ENCODE measurements at regions not wholly inside any gene's neighbourhood (a gene's known extent, or its start where the extent isn't known, plus 50 kb on each side); places are given as distances from the start of the nearest gene placed in this dataset.

- Histone ChIP-seq H3K27ac (ENCODE audit: insufficient read depth, low read length) (no peak overlapping the region), H3K9me3 (ENCODE audit: control insufficient read depth, insufficient read depth, low read depth, low read length) (no peaks in the 10 kb centered on the region), H3K36me3 (ENCODE audit: control insufficient read depth, insufficient read depth, low read length) (no peaks in the 10 kb centered on the region), H3K27me3 (ENCODE audit: control insufficient read depth, insufficient read depth, low read length) (no peaks in the 10 kb centered on the region), H3K4me1 (ENCODE audit: control insufficient read depth, extremely low read depth, insufficient read depth, low read length) (no peaks in the 10 kb centered on the region), H3K79me2 (ENCODE audit: control insufficient read depth, insufficient read depth, low read length) (no peaks in the 10 kb centered on the region), H3K4me2 (ENCODE audit: extremely low read depth, insufficient read depth, low read length) (no peak overlapping the region), H3K4me3 (replicated peaks in 1 of 4; ENCODE audit: control extremely low read depth in 1 of 4, insufficient read depth in 1 of 4, low read depth in 3 of 4, low read length in 4 of 4) (no peak overlapping the region), H3K9ac (ENCODE audit: insufficient read depth, low read length) (no peak overlapping the region), H4K20me1 (ENCODE audit: control insufficient read depth, extremely low read depth, insufficient read depth, low read length) (no peaks in the 10 kb centered on the region), H2AFZ (ENCODE audit: low read length) (no peak overlapping the region)
- DNase-seq (ENCODE audit: low read depth in 2 of 2), result no peak
- TF ChIP-seq CTCF (conservative IDR thresholded peaks at IDR 0.05 in 1 of 2, IDR thresholded peaks at IDR 0.05 in 1 of 2; ENCODE audit: low read depth in 1 of 2, low read length in 2 of 2), result no peak
- TF ChIP-seq EZH2 (IDR thresholded peaks at IDR 0.05; ENCODE audit: low read length, missing control alignments), result no peak
These were observed 243.5 kb upstream of the CCL2 start for GRCh38 chr17:34011599-34011998.

GRCh38 chr17:34012709-34013375, 242.2 kb upstream of the CCL2 start:
- H3K4me2 ChIP-seq (ENCODE audit: extremely low read depth, insufficient read depth, low read length), result no peak overlapping the region
- H3K9ac ChIP-seq (ENCODE audit: insufficient read depth, low read length), result no peak overlapping the region
- H3K4me1 ChIP-seq (ENCODE audit: control insufficient read depth, extremely low read depth, insufficient read depth, low read length), result no peaks in the 10 kb centered on the region
- H3K36me3 ChIP-seq (ENCODE audit: control insufficient read depth, insufficient read depth, low read length), result no peaks in the 10 kb centered on the region
- H4K20me1 ChIP-seq (ENCODE audit: control insufficient read depth, extremely low read depth, insufficient read depth, low read length), result no peaks in the 10 kb centered on the region
- TF ChIP-seq CTCF (conservative IDR thresholded peaks at IDR 0.05 in 1 of 2, IDR thresholded peaks at IDR 0.05 in 1 of 2; ENCODE audit: low read depth in 1 of 2, low read length in 2 of 2) (no peak), EZH2 (IDR thresholded peaks at IDR 0.05; ENCODE audit: low read length, missing control alignments) (no peak)
- H3K79me2 ChIP-seq (ENCODE audit: control insufficient read depth, insufficient read depth, low read length), result no peaks in the 10 kb centered on the region
- no peaks in the 10 kb centered on the region for H3K27me3 ChIP-seq (ENCODE audit: control insufficient read depth, insufficient read depth, low read length)
- no peaks in the 10 kb centered on the region for H3K9me3 ChIP-seq (ENCODE audit: control insufficient read depth, insufficient read depth, low read depth, low read length)
- no peak for DNase-seq (ENCODE audit: low read depth in 2 of 2)
- H3K4me3 ChIP-seq (replicated peaks in 1 of 4; ENCODE audit: control extremely low read depth in 1 of 4, insufficient read depth in 1 of 4, low read depth in 3 of 4, low read length in 4 of 4), result no peak overlapping the region
- no peak overlapping the region for H2AFZ ChIP-seq (ENCODE audit: low read length)
- no peak overlapping the region for H3K27ac ChIP-seq (ENCODE audit: insufficient read depth, low read length)

- Histone ChIP-seq H4K20me1 (ENCODE audit: control insufficient read depth, extremely low read depth, insufficient read depth, low read length) (no peaks in the 10 kb centered on the region), H2AFZ (ENCODE audit: low read length) (no peak overlapping the region), H3K27ac (ENCODE audit: insufficient read depth, low read length) (no peak overlapping the region), H3K9ac (ENCODE audit: insufficient read depth, low read length) (no peak overlapping the region), H3K27me3 (ENCODE audit: control insufficient read depth, insufficient read depth, low read length) (no peaks in the 10 kb centered on the region), H3K9me3 (ENCODE audit: control insufficient read depth, insufficient read depth, low read depth, low read length) (no peaks in the 10 kb centered on the region), H3K4me2 (ENCODE audit: extremely low read depth, insufficient read depth, low read length) (no peak overlapping the region), H3K4me3 (replicated peaks in 1 of 4; ENCODE audit: control extremely low read depth in 1 of 4, insufficient read depth in 1 of 4, low read depth in 3 of 4, low read length in 4 of 4) (no peak overlapping the region), H3K79me2 (ENCODE audit: control insufficient read depth, insufficient read depth, low read length) (no peaks in the 10 kb centered on the region), H3K4me1 (ENCODE audit: control insufficient read depth, extremely low read depth, insufficient read depth, low read length) (no peaks in the 10 kb centered on the region), H3K36me3 (ENCODE audit: control insufficient read depth, insufficient read depth, low read length) (no peaks in the 10 kb centered on the region)
- no peak for DNase-seq (ENCODE audit: low read depth in 2 of 2)
- TF ChIP-seq CTCF (conservative IDR thresholded peaks at IDR 0.05 in 1 of 2, IDR thresholded peaks at IDR 0.05 in 1 of 2; ENCODE audit: low read depth in 1 of 2, low read length in 2 of 2) (no peak), EZH2 (IDR thresholded peaks at IDR 0.05; ENCODE audit: low read length, missing control alignments) (no peak)
These were observed 239.8 kb upstream of the CCL2 start for GRCh38 chr17:34015253-34015652.

All from fibroblast of lung (primary cell).